Activated CD4-positive, alpha-beta T cell treated with anti-CD3 and anti-CD28 coated beads for 48 hours (primary cell): ENCODE measurements at regions not wholly inside any gene's neighbourhood (a gene's known extent, or its start where the extent isn't known, plus 50 kb on each side); places are given as distances from the start of the nearest gene placed in this dataset.

ENCODE experiments used
- DNase-seq: peaks from one replicate; pipeline ENCODE4 v3.0.0-alpha.2; 2020

DNA sequence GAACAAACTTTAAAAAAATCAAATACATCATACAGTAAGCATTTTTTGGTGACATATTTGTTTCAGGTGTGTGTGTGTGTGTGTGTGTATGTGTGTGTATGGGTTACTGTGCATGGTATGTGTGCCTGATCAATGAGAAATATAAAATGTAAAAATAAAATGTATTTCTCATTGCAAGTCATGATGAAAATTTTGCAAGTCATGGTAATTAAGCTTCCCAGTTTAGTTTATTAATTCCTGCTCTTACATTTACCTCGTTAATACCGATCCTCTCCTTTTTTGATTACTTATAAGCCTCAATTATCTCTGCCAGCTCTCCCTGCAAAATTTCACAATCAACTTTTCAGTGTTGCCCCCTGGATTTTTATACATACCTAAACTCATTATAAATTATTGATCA, 114.6 kb upstream of the ADGRL3 start:
- DNase-seq = no peak

DNA sequence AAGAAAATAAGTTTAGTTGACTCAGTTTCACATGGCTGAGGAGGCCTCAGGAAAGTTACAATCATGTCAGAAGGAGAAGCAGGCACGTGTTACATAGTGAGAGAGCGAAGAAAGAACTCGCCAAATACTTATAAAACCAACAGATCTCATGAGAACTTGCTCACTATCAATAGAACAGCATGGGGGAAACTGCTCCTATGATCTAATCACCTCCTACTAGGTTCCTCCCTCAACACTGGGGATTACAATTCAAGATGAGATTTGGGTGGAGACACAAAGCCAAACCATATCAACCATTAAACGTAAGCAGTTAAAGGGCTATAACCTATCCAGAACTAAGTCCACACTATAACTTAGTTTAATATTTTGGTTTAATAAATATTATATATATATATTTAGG, 113.8 kb upstream of the ADGRL3 start:
- no peak for DNase-seq

DNA sequence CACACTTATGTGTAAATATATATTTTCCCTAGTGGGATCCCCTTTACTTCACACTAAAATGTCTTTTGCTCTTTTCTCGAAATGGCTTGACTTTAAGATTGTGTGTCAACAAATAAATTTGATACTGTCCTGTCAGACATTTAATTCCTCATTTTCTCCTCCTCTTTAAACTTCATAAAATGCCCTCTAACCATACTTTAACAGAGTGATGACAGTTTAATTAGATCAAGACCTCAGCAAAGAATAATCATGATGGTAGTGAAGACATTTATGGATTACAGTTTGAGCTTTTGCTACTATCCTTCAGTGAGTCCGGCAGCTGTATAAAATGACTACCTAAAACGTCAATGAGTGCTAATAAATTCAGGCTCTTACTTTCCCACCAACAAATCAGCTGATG, 113.1 kb upstream of the ADGRL3 start:
- no peak for DNase-seq

DNA sequence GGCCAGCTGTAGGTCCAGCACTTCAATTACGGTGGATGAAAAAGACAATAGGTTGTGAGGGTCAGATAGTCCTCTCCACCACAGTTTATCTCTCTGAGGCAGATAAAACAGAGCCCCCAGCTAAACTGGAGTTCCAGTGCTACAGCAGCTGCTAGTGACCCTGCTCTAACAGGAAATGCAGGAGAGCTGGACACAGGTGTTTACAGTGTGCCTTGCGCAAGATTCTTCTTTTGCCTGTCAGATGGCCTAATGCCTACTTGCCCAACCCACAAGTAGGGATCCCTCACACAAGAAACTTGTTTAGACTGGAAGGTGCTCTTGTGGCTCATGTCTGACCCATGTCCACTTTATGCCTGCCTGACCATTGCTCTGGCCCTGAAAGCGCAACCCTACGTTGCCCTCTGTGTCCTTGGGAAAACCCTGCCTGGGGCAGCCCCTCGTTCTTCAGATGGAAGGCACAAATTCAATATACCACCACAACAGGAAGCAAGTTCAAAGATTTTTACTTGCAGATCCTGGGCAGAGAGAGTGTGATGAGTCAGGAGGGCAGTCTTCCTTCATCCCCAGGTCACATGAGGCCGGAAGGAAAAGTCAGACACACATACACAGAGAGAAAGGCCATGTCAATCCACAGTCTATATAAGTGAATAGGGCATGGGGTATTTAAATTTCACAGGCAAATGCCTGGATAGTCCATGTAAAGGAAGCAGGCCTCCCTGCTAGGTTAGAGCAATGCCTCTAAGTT, 105.1 kb upstream of the ADGRL3 start:
- no peak for DNase-seq

DNA sequence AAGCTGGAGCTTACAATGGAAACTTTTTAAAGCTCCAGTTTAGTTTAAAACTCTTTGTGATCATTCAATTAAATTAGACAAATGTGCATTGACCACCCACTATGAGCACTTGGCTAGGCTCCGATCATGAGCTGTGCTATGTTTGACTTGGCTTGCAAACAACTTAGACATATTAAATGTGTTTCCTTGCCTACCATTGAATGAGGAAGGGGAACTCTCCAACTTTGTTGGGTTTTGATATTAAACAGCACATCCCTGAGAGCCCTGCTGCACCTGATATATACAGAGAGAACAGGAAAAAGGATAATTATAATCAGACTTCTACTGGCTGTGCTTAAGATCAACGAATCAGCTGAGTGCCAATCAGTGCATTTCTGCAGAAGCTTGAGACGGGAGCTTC, 71.4 kb upstream of the ADGRL3 start:
- DNase-seq = no peak

DNA sequence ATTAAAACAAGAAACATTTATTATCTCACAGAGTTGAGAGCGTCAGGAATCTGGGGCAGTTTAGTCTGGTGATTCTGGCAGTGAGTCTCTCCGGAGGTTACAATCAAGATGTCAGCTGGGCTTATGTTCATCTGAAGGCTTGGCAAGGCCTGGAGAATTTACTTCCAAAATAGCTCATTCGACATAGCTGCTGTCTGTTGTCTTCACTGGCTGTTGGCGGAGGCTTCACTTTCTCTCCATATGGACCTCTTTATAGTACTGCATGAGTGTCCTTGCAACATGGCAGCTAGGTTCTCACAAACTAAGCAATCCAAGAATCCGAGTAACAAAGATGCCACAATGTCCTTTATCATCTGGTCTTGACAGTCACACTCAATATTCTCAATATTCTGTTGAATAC, 70.2 kb upstream of the ADGRL3 start:
- no peak for DNase-seq

DNA sequence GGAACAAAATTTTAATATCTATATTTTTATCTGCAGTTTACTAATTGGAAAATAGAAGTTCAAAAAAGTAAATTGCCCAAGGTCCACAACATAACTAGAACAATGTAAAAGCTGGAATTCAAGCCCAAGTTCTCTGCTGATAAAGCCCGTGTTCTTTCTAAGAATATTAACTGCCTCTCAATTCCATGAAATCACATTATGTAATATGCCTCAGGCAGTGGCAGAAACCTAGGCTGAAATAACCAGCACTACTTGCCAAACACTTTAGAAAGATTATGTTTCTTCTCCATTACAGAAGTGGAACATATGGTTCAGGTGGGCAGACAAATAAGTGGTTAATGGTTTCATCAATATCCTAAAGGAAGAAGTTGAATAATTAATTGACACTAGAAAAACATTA, 56.7 kb upstream of the ADGRL3 start:
- no peak for DNase-seq

DNA sequence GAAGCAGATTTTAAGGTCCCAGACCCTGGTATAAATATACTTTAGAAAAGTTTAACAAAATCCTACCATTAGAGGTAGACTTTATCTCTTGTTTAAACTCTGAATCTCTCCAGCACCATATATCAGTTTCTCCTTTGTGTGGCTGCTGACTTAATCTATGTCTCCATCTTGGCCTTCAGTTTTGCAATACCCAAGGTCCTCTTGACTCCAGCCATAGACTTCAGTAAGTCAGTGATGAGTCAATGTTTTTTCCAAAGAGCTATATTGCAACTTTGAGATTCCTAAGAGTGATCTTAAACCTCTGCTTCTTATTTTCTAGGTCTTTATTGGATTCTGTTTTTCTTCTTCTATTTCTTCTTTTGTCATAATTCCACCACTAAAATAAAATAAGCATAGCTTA, 50.8 kb upstream of the ADGRL3 start:
- no peak for DNase-seq
